ENCODE measurements at regions not wholly inside any gene's neighbourhood (a gene's known extent, or its start where the extent isn't known, plus 50 kb on each side); places are given as distances from the start of the nearest gene placed in this dataset.

GRCh38 chr19:5228490-5228889 is 112.1 kb downstream of the PTPRS start:
- H3K36me3 ChIP-seq = no peaks in the 10 kb centered on the region
- 84% methylated on average over 5 of the region's 6 CpGs for WGBS
- no peaks in the 10 kb centered on the region for H3K4me1 ChIP-seq (replicated peaks)
- no peak for TF ChIP-seq POLR2AphosphoS5 (IDR thresholded peaks at IDR 0.05)
- no peak overlapping the region for H3K27ac ChIP-seq
- H3K4me3 ChIP-seq = no peak overlapping the region
- H3K9me3 ChIP-seq = no peaks in the 10 kb centered on the region
- intact Hi-C loops (cut with DNase I) = no loop called here
- no peaks in the 10 kb centered on the region for H3K27me3 ChIP-seq (replicated peaks; ENCODE audit: insufficient read depth)
- no peak for DNase-seq (ENCODE audit: low spot score)

GRCh38 chr19:5225486-5226345 is 114.9 kb downstream of the PTPRS start:
- Histone ChIP-seq H3K4me1 (replicated peaks) (no peaks in the 10 kb centered on the region), H3K27ac (no peak overlapping the region), H3K36me3 (peaks cover under 1 to 3% of the 10 kb centered on the region in 2 donors), H3K9me3 (no peaks in the 10 kb centered on the region), H3K27me3 (replicated peaks; ENCODE audit: insufficient read depth) (no peaks in the 10 kb centered on the region), H3K4me3 (no peak overlapping the region)
- peak in 3 of 4 experiments; percentile 42 to 56 (median 55) for TF ChIP-seq CTCF (IDR thresholded peaks at IDR 0.05)
- TF ChIP-seq POLR2AphosphoS5 (IDR thresholded peaks at IDR 0.05) = no peak
- WGBS = 77% methylated on average over 28 of the region's 28 CpGs
- intact Hi-C loops (cut with DNase I) = no loop called here
- no peak for DNase-seq (ENCODE audit: low spot score)

GRCh38 chr19:5224480-5224879 is 116.1 kb downstream of the PTPRS start:
- TF ChIP-seq POLR2A (IDR thresholded peaks at IDR 0.05) = no peak
- TF ChIP-seq POLR2AphosphoS5 (IDR thresholded peaks at IDR 0.05) = no peak
- no peak for TF ChIP-seq CTCF (IDR thresholded peaks at IDR 0.05)
- H3K27me3 ChIP-seq (replicated peaks; ENCODE audit: insufficient read depth) = no peaks in the 10 kb centered on the region
- intact Hi-C loops (cut with DNase I) = no loop called here
- H3K9me3 ChIP-seq = no peaks in the 10 kb centered on the region
- no peaks in the 10 kb centered on the region for H3K4me1 ChIP-seq (replicated peaks)
- no peak for DNase-seq (ENCODE audit: low spot score)
- no peak overlapping the region for H3K4me3 ChIP-seq
- H3K27ac ChIP-seq = no peak overlapping the region
- 95% methylated on average over 6 of the region's 6 CpGs for WGBS
- peaks cover 3 to 6% of the 10 kb centered on the region in 2 donors for H3K36me3 ChIP-seq

- H3K9me3 ChIP-seq = no peaks in the 10 kb centered on the region
- no peak for DNase-seq (ENCODE audit: low spot score)
- no peak overlapping the region for H3K27ac ChIP-seq
- H3K27me3 ChIP-seq (replicated peaks; ENCODE audit: insufficient read depth) = no peaks in the 10 kb centered on the region
- H3K4me1 ChIP-seq (replicated peaks) = no peaks in the 10 kb centered on the region
- peaks cover 6% of the 10 kb centered on the region in 2 donors for H3K36me3 ChIP-seq
- intact Hi-C loops (cut with DNase I) = no loop called here
- H3K4me3 ChIP-seq = no peak overlapping the region
- 96% methylated on average over 51 of the region's 53 CpGs for WGBS
- no peak for TF ChIP-seq POLR2AphosphoS5 (IDR thresholded peaks at IDR 0.05)
Observed at GRCh38 chr19:5222821-5223321, 117.7 kb downstream of the PTPRS start.

GRCh38 chr19:5222178-5222577 is 118.4 kb downstream of the PTPRS start:
- WGBS = 92% methylated on average over 22 of the region's 22 CpGs
- TF ChIP-seq POLR2A (IDR thresholded peaks at IDR 0.05) (no peak), POLR2AphosphoS5 (IDR thresholded peaks at IDR 0.05) (no peak), CTCF (IDR thresholded peaks at IDR 0.05) (no peak)
- H3K9me3 ChIP-seq = no peaks in the 10 kb centered on the region
- H3K27ac ChIP-seq = no peak overlapping the region
- DNase-seq (ENCODE audit: low spot score) = no peak
- H3K27me3 ChIP-seq (replicated peaks; ENCODE audit: insufficient read depth) = no peaks in the 10 kb centered on the region
- intact Hi-C loops (cut with DNase I) = no loop called here
- H3K4me1 ChIP-seq (replicated peaks) = no peaks in the 10 kb centered on the region
- peaks cover 6% of the 10 kb centered on the region in 2 donors for H3K36me3 ChIP-seq
- no peak overlapping the region for H3K4me3 ChIP-seq

GRCh38 chr19:5220866-5221265 is 119.7 kb downstream of the PTPRS start:
- DNase-seq (ENCODE audit: low spot score) = no peak
- WGBS = 93% methylated on average over 16 of the region's 16 CpGs
- Histone ChIP-seq H3K36me3 (peaks cover 6 to 18% of the 10 kb centered on the region in 2 donors), H3K27ac (no peak overlapping the region), H3K27me3 (replicated peaks; ENCODE audit: insufficient read depth) (no peaks in the 10 kb centered on the region), H3K4me1 (replicated peaks) (no peaks in the 10 kb centered on the region), H3K4me3 (no peak overlapping the region), H3K9me3 (no peaks in the 10 kb centered on the region)
- intact Hi-C loops (cut with DNase I) = no loop called here
- TF ChIP-seq POLR2AphosphoS5 (IDR thresholded peaks at IDR 0.05) = no peak
- no peak for TF ChIP-seq POLR2A (IDR thresholded peaks at IDR 0.05)
- no peak for TF ChIP-seq CTCF (IDR thresholded peaks at IDR 0.05)
